BJ (cell line): ENCODE measurements at regions not wholly inside any gene's neighbourhood (a gene's known extent, or its start where the extent isn't known, plus 50 kb on each side); places are given as distances from the start of the nearest gene placed in this dataset.

ENCODE experiments used
- CTCF ChIA-PET: fragments of 350-600 bp; formaldehyde crosslinking; extraction: SDS; loops from one replicate; lab custom pipeline; 2021; ENCODE audit warnings: antibody characterized with exemption, inconsistent platforms; lab: Yijun Ruan, JAX
- POLR2A ChIA-PET: fragments of 300-600 bp; sonication (Branson Sonifier 250); formaldehyde crosslinking; extraction: SDS; loops from one replicate; lab custom pipeline; 2021; ENCODE audit warnings: antibody characterized with exemption; lab: Charles Lee
- DNase-seq: peaks from one replicate; pipeline ENCODE4 v3.0.0-alpha.2; 2011; ENCODE audit warnings: low read depth
- H3K27me3 ChIP-seq: 2 replicates; pipeline ENCODE4 v1.6.0; 2011; ENCODE audit warnings: low read length; ENCODE audit not compliant: control insufficient read depth, insufficient read depth
- H3K36me3 ChIP-seq: 2 replicates; pipeline ENCODE4 v1.5.1; 2011; ENCODE audit warnings: low read length; ENCODE audit not compliant: control insufficient read depth, insufficient read depth
- H3K4me3 ChIP-seq: 2 replicates; pipeline ENCODE4 v1.5.1; 2011; ENCODE audit warnings: low read depth, mild to moderate bottlenecking, control low read depth, low read length
- TF ChIP-seq, protein P1 (sequence below): IDR thresholded peaks from 2 replicates; pipeline ENCODE4 v1.5.1; 2011; ENCODE audit warnings: low read depth, mild to moderate bottlenecking, control low read depth, inconsistent platforms, low read length, moderate library complexity; ENCODE audit not compliant: insufficient read depth

GRCh38 chr20:17857639-17858449, 110.8 kb downstream of the SNX5 start:
- CTCF ChIA-PET: interaction anchor here (2.2 kb wide), 1 partner anchor 9 kb away, joined by 9 read pairs; no protein-coding TSS in a partner anchor

DNA sequence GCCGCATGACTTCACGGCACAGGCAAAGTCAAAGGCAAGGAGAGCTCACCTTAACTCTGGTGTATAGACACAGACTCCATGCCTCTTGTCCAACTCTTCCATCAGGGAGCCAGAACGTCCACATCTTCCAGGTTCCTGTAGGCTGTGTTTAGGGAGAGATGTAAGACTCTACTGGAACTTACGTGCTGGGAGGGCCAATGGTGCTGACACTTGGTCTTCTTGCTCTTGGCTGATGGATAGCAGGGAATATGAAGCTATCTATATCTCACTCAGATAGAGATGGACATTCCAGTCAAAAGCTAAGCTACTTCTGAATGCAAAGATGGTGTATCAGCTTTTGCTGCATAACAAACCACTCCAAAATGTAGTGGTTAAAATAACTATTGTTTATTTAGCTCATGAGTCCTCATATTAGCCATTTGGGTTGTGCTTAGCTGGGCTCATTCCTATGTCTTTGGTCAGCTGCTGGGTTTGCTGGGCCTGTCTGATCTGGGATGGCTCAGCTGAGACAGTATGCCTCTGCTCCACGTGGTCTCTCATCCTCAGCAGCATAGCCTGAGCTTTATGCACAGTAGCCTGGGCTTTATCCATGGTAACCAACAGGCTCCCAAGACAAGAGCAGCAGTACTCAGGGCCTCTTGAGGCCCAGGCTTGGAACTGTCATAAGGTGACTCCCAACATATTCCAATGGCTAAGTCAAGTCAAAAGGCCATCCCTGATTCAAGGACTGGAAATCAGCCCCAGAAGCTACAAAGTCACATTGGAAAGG, 111.6 kb downstream of the SNX5 start:
- CTCF ChIA-PET: interaction anchor here (0.9 to 2.2 kb wide), 3 partner anchors 10 to 41 kb away, joined by 3 to 9 read pairs (median 4); no protein-coding TSS in a partner anchor
- no peak overlapping the region for H3K4me3 ChIP-seq
- DNase-seq: no peak
- H3K27me3 ChIP-seq: peaks cover 1% of the 10 kb centered on the region; the same call in 1 of the 2 replicates
- no peaks in the 10 kb centered on the region for H3K36me3 ChIP-seq
- TF ChIP-seq, protein P1, sequence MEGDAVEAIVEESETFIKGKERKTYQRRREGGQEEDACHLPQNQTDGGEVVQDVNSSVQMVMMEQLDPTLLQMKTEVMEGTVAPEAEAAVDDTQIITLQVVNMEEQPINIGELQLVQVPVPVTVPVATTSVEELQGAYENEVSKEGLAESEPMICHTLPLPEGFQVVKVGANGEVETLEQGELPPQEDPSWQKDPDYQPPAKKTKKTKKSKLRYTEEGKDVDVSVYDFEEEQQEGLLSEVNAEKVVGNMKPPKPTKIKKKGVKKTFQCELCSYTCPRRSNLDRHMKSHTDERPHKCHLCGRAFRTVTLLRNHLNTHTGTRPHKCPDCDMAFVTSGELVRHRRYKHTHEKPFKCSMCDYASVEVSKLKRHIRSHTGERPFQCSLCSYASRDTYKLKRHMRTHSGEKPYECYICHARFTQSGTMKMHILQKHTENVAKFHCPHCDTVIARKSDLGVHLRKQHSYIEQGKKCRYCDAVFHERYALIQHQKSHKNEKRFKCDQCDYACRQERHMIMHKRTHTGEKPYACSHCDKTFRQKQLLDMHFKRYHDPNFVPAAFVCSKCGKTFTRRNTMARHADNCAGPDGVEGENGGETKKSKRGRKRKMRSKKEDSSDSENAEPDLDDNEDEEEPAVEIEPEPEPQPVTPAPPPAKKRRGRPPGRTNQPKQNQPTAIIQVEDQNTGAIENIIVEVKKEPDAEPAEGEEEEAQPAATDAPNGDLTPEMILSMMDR: no peak
- POLR2A ChIA-PET: no interaction called here

More at GRCh38 chr20:17857639-17858449, 110.8 kb downstream of the SNX5 start:
- H3K36me3 ChIP-seq: no peaks in the 10 kb centered on the region
- no peak for DNase-seq
- peaks cover 1% of the 10 kb centered on the region; the same call in 1 of the 2 replicates for H3K27me3 ChIP-seq
- TF ChIP-seq, protein P1: no peak
- H3K4me3 ChIP-seq: no peak overlapping the region
- POLR2A ChIA-PET: no interaction called here

DNA sequence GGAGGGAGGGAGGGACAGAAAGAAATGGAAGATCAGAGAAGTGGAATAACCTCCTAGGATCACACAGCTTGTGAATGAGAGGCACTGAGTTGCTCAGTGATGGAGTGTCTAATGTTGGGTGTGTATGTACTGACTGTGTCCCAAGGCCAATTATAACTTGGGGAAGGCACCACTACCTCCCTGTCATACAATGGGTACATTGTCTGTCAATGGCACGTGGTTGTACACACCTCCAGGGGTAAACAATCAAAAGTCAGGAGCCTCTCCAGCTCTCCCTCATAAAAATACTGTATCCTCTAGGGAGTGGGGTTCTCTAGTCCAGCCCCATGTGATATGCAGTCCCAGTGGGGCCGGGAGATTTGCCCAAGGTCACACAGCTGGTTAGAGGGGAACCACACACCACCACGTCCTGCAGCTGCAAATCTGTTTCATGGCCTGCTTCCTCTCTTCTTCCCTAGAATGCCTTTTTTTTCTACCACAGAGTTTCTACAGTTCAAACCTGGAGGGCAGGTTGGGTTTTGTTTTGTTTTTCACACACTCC, 112.5 kb downstream of the SNX5 start:
- ChIA-PET CTCF (interaction anchor here (0.9 to 2.2 kb wide), 3 partner anchors 11 to 42 kb away, joined by 3 to 9 read pairs (median 4); no protein-coding TSS in a partner anchor), POLR2A (no interaction called here)
- TF ChIP-seq, protein P1: no peak
- Histone ChIP-seq H3K36me3 (no peaks in the 10 kb centered on the region), H3K4me3 (no peak overlapping the region), H3K27me3 (no peaks in the 10 kb centered on the region)
- no peak for DNase-seq

DNA sequence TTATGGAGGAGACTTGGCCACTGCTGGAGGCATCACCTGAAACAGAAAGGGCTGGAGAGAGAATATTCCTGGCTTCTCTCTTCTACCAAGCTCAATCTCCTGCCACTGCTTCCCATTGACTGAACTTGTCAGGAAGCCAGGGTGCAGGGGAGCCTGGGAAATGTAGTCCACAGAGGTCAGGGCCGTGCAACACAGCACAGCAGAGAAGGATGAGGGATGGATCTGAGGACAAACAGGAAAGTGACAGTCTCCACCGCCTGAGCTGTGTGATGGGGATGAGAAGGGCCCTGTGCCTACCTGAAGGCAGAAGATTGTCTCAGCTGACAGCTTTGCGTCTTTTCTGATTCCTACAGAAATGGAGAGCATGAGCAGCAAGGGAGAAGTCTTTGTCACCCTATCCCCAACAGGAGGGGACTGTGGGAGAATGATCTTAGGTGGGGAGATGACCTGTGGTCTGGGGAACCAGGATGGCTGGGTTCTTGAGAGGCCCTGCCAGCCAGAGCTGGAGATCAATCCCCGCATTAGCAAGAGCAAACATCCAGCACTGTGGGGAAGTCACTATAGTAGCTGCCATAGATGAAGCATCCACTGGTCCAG, 114.2 kb downstream of the SNX5 start:
- no peak overlapping the region for H3K4me3 ChIP-seq
- no peaks in the 10 kb centered on the region for H3K36me3 ChIP-seq
- ChIA-PET POLR2A (no interaction called here), CTCF (interaction anchor here (0.9 to 2.3 kb wide), 4 partner anchors 9 to 172 kb away, joined by 3 to 10 read pairs (median 4); partner anchors contain the start of gene RRBP1)
- no peak for DNase-seq
- TF ChIP-seq, protein P1: no peak
- H3K27me3 ChIP-seq: no peaks in the 10 kb centered on the region
